ENCODE measurements at regions not wholly inside any gene's neighbourhood (a gene's known extent, or its start where the extent isn't known, plus 50 kb on each side); places are given as distances from the start of the nearest gene placed in this dataset.

DNA sequence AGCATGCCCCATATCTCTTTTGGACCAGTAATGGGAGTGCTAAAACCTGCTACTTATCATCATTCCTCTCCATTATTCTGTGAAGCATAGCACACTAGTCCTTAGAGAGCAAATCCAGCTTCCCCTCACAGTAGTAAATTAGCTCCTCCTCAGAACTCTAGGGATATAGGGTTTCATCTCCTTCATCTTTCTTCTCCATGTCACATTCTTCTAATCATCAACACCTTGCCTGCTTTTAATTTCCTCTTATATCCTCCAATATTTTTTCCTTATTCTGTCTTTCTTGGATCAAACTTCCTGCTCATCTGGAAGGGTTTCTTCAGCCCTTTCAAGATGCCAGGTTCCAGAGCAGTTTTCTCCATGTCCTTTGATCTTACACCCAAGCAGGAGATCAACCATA lies 321.4 kb upstream of the ACVR2A start:
- Histone ChIP-seq H3K4me3 (ENCODE audit: low read depth in 1 of 2, low read length in 2 of 2) (no peak overlapping the region), H3K4me1 (ENCODE audit: control insufficient read depth in 1 of 2, insufficient read depth in 2 of 2, low read length in 2 of 2) (peaks cover 0 to 8% of the 10 kb centered on the region in 2 donors), H3K27ac (ENCODE audit: low read length) (no peak overlapping the region), H3K27me3 (ENCODE audit: low read depth, low read length) (no peaks in the 10 kb centered on the region), H3K36me3 (ENCODE audit: control insufficient read depth in 1 of 2, insufficient read depth in 2 of 2, low read length in 2 of 2) (no peaks in the 10 kb centered on the region), H3K9me3 (ENCODE audit: control insufficient read depth in 1 of 2, low read length in 2 of 2) (no peaks in the 10 kb centered on the region)

DNA sequence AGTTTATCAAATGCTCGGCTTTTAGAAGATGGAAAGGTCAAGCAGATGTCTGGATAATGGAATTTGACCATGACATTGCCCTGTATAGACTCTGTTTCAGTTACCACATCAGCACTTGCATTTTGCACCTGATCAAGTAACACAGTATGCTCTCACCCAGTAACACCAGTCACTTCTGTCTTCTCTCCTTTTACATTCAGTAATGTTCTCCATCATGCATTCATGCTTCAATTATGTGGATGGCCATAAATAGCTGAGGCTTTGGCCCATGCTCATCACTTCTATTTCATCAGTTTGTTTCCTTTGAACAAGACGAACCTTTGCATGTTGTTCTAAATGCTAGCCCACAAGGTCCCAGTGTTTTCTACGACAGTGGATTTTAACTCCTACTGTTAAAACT lies 322.9 kb upstream of the ACVR2A start:
- Histone ChIP-seq H3K9me3 (ENCODE audit: control insufficient read depth in 1 of 2, low read length in 2 of 2) (no peaks in the 10 kb centered on the region), H3K36me3 (ENCODE audit: control insufficient read depth in 1 of 2, insufficient read depth in 2 of 2, low read length in 2 of 2) (no peaks in the 10 kb centered on the region), H3K27me3 (ENCODE audit: low read depth, low read length) (no peaks in the 10 kb centered on the region), H3K27ac (ENCODE audit: low read length) (no peak overlapping the region), H3K4me1 (ENCODE audit: control insufficient read depth in 1 of 2, insufficient read depth in 2 of 2, low read length in 2 of 2) (peaks cover 0 to 8% of the 10 kb centered on the region in 2 donors), H3K4me3 (ENCODE audit: low read depth in 1 of 2, low read length in 2 of 2) (no peak overlapping the region)

DNA sequence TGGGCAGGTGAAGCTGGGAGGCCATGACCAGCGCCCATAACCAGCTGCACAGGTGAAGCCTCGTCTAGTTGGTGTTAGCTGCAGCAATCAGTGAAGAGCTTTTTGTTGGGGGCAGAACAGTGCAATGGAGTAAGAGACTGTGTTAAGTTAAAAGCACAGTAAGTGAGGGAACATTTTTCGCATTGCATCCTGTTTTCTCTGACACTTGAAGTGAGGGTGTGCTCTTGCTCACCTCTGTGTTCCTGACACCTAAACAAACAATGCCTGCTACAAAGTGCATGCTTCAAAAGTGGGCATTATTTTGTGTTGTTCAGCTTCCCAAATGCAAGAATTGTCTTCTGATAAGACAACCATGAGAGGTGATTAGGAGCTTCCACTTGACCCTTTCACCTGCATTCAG lies 324.0 kb upstream of the ACVR2A start:
- H3K27me3 ChIP-seq (ENCODE audit: low read depth, low read length): no peaks in the 10 kb centered on the region
- H3K27ac ChIP-seq (ENCODE audit: low read length): no peak overlapping the region
- peaks cover 0 to 2% of the 10 kb centered on the region in 2 donors for H3K4me1 ChIP-seq (ENCODE audit: control insufficient read depth in 1 of 2, insufficient read depth in 2 of 2, low read length in 2 of 2)
- H3K36me3 ChIP-seq (ENCODE audit: control insufficient read depth in 1 of 2, insufficient read depth in 2 of 2, low read length in 2 of 2): no peaks in the 10 kb centered on the region
- no peaks in the 10 kb centered on the region for H3K9me3 ChIP-seq (ENCODE audit: control insufficient read depth in 1 of 2, low read length in 2 of 2)
- no peak overlapping the region for H3K4me3 ChIP-seq (ENCODE audit: low read depth in 1 of 2, low read length in 2 of 2)

DNA sequence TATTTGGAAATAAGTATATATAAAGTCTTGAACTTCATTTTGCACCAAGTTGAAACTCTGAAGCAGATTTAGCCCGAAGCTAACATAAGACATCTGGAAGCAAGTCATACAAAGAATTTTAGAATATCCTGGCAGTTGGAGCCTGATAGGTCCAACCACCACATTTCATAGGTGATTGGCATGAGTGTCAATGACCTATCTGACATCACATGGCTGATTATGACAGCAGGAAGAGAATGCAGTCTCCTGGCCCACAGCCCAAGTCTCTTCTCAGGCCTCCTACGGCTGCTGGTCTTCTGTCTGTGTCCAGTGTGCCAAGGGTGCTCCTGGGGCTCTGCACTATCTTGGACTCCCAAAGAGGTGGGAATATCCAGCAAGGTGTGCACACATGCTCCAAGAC lies 325.7 kb upstream of the ACVR2A start:
- H3K27ac ChIP-seq (ENCODE audit: low read length): no peak overlapping the region
- no peaks in the 10 kb centered on the region for H3K9me3 ChIP-seq (ENCODE audit: control insufficient read depth in 1 of 2, low read length in 2 of 2)
- no peak overlapping the region for H3K4me3 ChIP-seq (ENCODE audit: low read depth in 1 of 2, low read length in 2 of 2)
- H3K4me1 ChIP-seq (ENCODE audit: control insufficient read depth in 1 of 2, insufficient read depth in 2 of 2, low read length in 2 of 2): no peaks in the 10 kb centered on the region
- H3K36me3 ChIP-seq (ENCODE audit: control insufficient read depth in 1 of 2, insufficient read depth in 2 of 2, low read length in 2 of 2): no peaks in the 10 kb centered on the region
- no peaks in the 10 kb centered on the region for H3K27me3 ChIP-seq (ENCODE audit: low read depth, low read length)

DNA sequence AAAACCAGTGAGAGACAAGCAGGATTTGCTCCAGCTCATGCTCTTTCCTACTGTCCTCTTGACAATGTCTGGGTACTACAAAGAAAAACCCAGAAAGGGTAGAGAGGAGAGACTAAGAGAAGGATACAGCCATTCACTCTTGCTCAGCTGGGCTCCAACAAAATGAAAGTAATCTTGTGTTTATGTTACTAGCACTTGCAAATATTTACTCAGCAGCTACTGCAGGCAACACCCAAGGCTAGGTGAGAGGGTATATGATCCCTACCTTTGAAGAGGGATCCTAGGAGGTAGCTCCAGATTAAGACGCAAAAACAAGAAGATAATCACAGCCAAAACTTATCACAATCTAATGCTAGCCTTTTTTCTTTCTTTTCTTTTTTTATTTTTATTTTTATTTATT lies 329.6 kb upstream of the ACVR2A start:
- no peaks in the 10 kb centered on the region for H3K9me3 ChIP-seq (ENCODE audit: control insufficient read depth in 1 of 2, low read length in 2 of 2)
- H3K36me3 ChIP-seq (ENCODE audit: control insufficient read depth in 1 of 2, insufficient read depth in 2 of 2, low read length in 2 of 2): no peaks in the 10 kb centered on the region
- no peaks in the 10 kb centered on the region for H3K27me3 ChIP-seq (ENCODE audit: low read depth, low read length)
- H3K4me1 ChIP-seq (ENCODE audit: control insufficient read depth in 1 of 2, insufficient read depth in 2 of 2, low read length in 2 of 2): peaks cover 0 to 6% of the 10 kb centered on the region in 2 donors
- no peak overlapping the region for H3K27ac ChIP-seq (ENCODE audit: low read length)
- no peak overlapping the region for H3K4me3 ChIP-seq (ENCODE audit: low read depth in 1 of 2, low read length in 2 of 2)

DNA sequence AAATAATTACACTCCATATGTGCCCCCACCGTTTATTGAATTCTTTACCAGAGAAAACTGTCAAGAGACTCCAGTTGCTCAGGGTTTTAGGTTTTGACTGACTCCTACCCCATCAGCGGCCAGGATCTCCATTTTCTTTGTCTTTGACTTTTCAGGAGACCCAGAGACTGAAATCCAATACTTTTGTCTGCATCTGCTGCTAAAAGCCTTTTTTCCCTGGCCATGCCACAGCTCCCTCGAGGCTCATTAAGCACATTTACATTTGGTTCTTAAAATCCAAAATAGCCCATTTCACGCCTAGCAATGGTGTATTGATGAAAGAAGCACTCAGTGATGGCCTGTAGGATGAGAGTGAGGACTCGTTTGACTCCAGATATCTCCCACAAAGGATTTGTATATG lies 332.6 kb upstream of the ACVR2A start:
- no peaks in the 10 kb centered on the region for H3K9me3 ChIP-seq (ENCODE audit: control insufficient read depth in 1 of 2, low read length in 2 of 2)
- H3K4me1 ChIP-seq (ENCODE audit: control insufficient read depth in 1 of 2, insufficient read depth in 2 of 2, low read length in 2 of 2): peaks cover 0 to 6% of the 10 kb centered on the region in 2 donors
- no peak overlapping the region for H3K27ac ChIP-seq (ENCODE audit: low read length)
- H3K36me3 ChIP-seq (ENCODE audit: control insufficient read depth in 1 of 2, insufficient read depth in 2 of 2, low read length in 2 of 2): no peaks in the 10 kb centered on the region
- H3K4me3 ChIP-seq (ENCODE audit: low read depth in 1 of 2, low read length in 2 of 2): no peak overlapping the region
- no peaks in the 10 kb centered on the region for H3K27me3 ChIP-seq (ENCODE audit: low read depth, low read length)

DNA sequence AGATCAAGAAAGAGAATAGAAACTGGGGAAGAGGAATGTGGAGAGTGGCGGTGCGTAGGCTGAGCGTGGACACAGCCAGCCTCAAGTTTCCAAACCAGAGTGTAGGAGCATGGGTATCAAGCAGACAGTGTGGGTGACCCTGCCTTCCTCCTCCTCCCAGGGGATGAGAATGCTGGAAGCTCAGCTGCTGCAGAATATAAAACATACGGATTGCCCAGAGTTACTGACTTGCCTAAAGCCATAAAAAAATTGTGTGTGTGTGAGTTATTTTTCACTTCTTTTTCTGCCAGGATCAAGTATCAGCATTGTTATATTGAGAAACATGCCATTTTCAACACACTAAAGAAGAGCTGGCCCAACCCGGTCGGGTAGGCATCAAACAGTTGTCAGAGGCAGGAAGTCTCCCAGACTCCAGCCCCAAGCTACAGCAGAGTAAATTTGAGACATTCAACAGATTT lies 333.3 kb upstream of the ACVR2A start:
- no peaks in the 10 kb centered on the region for H3K27me3 ChIP-seq (ENCODE audit: low read depth, low read length)
- H3K36me3 ChIP-seq (ENCODE audit: control insufficient read depth in 1 of 2, insufficient read depth in 2 of 2, low read length in 2 of 2): no peaks in the 10 kb centered on the region
- H3K4me1 ChIP-seq (ENCODE audit: control insufficient read depth in 1 of 2, insufficient read depth in 2 of 2, low read length in 2 of 2): peaks cover 0 to 6% of the 10 kb centered on the region in 2 donors
- H3K9me3 ChIP-seq (ENCODE audit: control insufficient read depth in 1 of 2, low read length in 2 of 2): no peaks in the 10 kb centered on the region
- no peak overlapping the region for H3K27ac ChIP-seq (ENCODE audit: low read length)
- no peak overlapping the region for H3K4me3 ChIP-seq (ENCODE audit: low read depth in 1 of 2, low read length in 2 of 2)

DNA sequence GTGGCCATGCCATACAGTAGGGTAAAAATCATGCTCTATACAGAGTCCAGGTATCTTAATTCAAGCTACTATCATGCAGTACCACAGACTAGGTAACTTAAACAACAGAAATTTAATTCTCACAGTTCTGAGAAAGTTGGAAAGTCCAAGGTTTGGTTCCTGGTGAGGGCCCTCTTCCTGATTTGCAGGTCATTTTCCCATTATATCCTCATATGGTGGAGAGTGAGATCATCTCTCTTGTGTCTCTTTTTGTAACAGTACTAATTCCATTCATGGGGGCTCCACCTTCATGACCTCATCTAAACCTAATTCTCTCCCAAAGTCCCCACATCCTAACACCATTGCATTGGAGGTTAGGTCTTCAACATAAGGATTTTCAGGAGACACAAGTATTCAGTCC lies 335.0 kb upstream of the ACVR2A start:
- no peak overlapping the region for H3K27ac ChIP-seq (ENCODE audit: low read length)
- H3K9me3 ChIP-seq (ENCODE audit: control insufficient read depth in 1 of 2, low read length in 2 of 2): no peaks in the 10 kb centered on the region
- H3K27me3 ChIP-seq (ENCODE audit: low read depth, low read length): no peaks in the 10 kb centered on the region
- H3K4me1 ChIP-seq (ENCODE audit: control insufficient read depth in 1 of 2, insufficient read depth in 2 of 2, low read length in 2 of 2): peaks cover 0 to 6% of the 10 kb centered on the region in 2 donors
- no peak overlapping the region for H3K4me3 ChIP-seq (ENCODE audit: low read depth in 1 of 2, low read length in 2 of 2)
- no peaks in the 10 kb centered on the region for H3K36me3 ChIP-seq (ENCODE audit: control insufficient read depth in 1 of 2, insufficient read depth in 2 of 2, low read length in 2 of 2)

DNA sequence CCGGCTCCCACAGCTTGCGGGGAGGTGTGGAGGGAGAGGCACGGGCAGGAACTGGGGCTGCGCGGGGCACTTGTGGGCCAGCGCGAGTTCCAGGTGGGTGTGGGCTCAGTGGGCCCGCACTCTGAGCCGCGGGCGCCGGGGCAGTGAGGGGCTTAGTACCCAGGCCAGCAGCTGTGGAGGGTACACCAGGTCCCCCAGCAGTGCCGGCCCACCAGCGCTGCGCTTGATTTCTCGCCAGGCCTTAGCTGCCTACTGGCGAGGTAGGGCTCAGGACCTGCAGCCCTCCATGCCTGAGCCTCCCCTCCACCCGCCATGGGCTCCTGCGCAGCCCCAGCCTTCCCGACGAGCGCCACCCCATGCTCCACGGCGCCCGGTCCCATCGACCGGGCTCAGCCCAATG lies 337.9 kb upstream of the ACVR2A start:
- H3K36me3 ChIP-seq (ENCODE audit: control insufficient read depth in 1 of 2, insufficient read depth in 2 of 2, low read length in 2 of 2): no peaks in the 10 kb centered on the region
- H3K27ac ChIP-seq (ENCODE audit: low read length): no peak overlapping the region
- peaks cover 6 to 9% of the 10 kb centered on the region in 2 donors for H3K4me1 ChIP-seq (ENCODE audit: control insufficient read depth in 1 of 2, insufficient read depth in 2 of 2, low read length in 2 of 2)
- no peaks in the 10 kb centered on the region for H3K9me3 ChIP-seq (ENCODE audit: control insufficient read depth in 1 of 2, low read length in 2 of 2)
- H3K27me3 ChIP-seq (ENCODE audit: low read depth, low read length): no peaks in the 10 kb centered on the region
- H3K4me3 ChIP-seq (ENCODE audit: low read depth in 1 of 2, low read length in 2 of 2): no peak overlapping the region

DNA sequence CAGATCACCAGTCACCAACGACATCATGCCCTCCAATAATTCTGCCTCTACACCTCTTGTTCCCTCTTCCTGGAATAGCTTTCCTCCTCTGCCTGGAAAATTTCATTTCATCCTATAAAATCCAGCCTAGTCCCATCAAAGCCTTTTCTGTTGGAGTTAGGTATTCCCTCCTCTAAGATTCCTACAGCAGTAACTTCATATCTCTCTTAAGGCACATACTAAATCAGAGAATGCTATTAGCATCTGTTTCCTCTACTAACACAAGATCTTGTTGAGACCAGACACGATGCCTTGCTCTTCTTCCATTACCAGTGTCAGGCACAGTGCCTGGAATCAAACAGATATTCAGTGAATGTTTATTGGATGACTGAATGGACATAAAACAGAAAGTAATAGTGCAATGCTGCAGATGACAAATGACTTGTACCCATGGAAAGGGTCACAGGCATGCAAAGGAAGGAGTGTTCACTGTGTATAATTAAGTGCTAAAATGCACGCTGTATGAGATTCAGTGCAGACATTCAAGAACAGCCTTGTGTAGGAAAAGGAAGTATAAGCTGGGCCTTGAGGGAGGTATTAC lies 342.0 kb upstream of the ACVR2A start:
- Histone ChIP-seq H3K27ac (ENCODE audit: low read length) (no peak overlapping the region), H3K4me1 (ENCODE audit: control insufficient read depth in 1 of 2, insufficient read depth in 2 of 2, low read length in 2 of 2) (peaks cover 0 to 16% of the 10 kb centered on the region in 2 donors), H3K9me3 (ENCODE audit: control insufficient read depth in 1 of 2, low read length in 2 of 2) (no peaks in the 10 kb centered on the region), H3K4me3 (ENCODE audit: low read depth in 1 of 2, low read length in 2 of 2) (no peak overlapping the region), H3K36me3 (ENCODE audit: control insufficient read depth in 1 of 2, insufficient read depth in 2 of 2, low read length in 2 of 2) (no peaks in the 10 kb centered on the region), H3K27me3 (ENCODE audit: low read depth, low read length) (no peaks in the 10 kb centered on the region)

DNA sequence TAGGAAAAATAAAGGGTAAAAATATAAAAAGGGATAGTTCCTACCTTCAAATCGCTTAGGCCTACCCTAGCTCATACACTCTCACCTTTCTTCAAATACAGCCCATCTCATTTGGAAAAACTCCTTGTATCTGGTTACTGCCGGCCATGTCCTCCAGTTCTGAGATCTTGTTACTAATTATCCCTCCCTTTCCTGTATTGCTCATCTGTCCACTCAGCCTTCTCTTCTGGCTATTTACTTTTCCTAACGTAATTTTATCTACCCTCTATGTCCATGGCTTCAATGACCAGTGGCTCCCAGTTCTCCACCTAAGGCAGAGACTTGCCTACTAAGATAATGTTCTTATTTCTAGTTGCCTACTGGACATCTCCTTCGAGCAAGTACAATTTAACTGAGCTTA lies 342.9 kb upstream of the ACVR2A start:
- H3K27ac ChIP-seq (ENCODE audit: low read length): no peak overlapping the region
- no peaks in the 10 kb centered on the region for H3K9me3 ChIP-seq (ENCODE audit: control insufficient read depth in 1 of 2, low read length in 2 of 2)
- H3K36me3 ChIP-seq (ENCODE audit: control insufficient read depth in 1 of 2, insufficient read depth in 2 of 2, low read length in 2 of 2): no peaks in the 10 kb centered on the region
- peaks cover 0 to 16% of the 10 kb centered on the region in 2 donors for H3K4me1 ChIP-seq (ENCODE audit: control insufficient read depth in 1 of 2, insufficient read depth in 2 of 2, low read length in 2 of 2)
- no peaks in the 10 kb centered on the region for H3K27me3 ChIP-seq (ENCODE audit: low read depth, low read length)
- no peak overlapping the region for H3K4me3 ChIP-seq (ENCODE audit: low read depth in 1 of 2, low read length in 2 of 2)

DNA sequence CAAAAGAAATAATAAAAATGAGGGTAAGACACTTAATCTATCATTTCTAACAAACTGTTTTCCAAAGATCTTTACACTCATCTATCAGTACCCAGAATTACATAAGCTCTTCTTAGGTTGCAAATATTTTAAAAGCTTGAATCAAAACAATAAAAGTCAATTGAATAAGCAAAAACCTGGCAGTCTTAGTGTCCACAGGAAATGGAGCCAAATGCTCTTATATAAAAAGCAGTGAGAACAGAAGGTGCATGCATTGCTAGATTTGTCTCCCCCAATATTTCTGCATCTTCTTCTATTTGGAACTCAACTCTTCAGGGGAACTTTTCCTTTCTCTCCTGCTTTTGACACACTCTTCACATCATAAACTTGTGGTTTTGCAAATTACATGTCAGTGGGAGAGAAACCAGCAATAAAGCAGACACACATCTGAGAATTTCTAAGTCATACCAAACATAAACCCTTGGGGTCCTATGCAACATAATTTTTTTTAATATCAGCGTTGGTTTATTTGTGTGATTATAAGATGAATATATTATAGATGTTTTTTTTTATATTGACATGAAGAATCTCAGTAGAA lies 343.9 kb upstream of the ACVR2A start:
- Histone ChIP-seq H3K36me3 (ENCODE audit: control insufficient read depth in 1 of 2, insufficient read depth in 2 of 2, low read length in 2 of 2) (no peaks in the 10 kb centered on the region), H3K27me3 (ENCODE audit: low read depth, low read length) (no peaks in the 10 kb centered on the region), H3K27ac (ENCODE audit: low read length) (no peak overlapping the region)

More for the DNA sequence above, 343.9 kb upstream of the ACVR2A start:
- H3K4me1 ChIP-seq (ENCODE audit: control insufficient read depth in 1 of 2, insufficient read depth in 2 of 2, low read length in 2 of 2): peaks cover 0 to 16% of the 10 kb centered on the region in 2 donors
- no peak overlapping the region for H3K4me3 ChIP-seq (ENCODE audit: low read depth in 1 of 2, low read length in 2 of 2)
- no peaks in the 10 kb centered on the region for H3K9me3 ChIP-seq (ENCODE audit: control insufficient read depth in 1 of 2, low read length in 2 of 2)

Measured in muscle layer of duodenum (tissue), 2 donors.